Endothelial cell of umbilical vein (primary cell): ENCODE measurements at regions not wholly inside any gene's neighbourhood (a gene's known extent, or its start where the extent isn't known, plus 50 kb on each side); places are given as distances from the start of the nearest gene placed in this dataset.

Experiments
- BruUV-seq: library from RNA; stranded (reverse); fragments of 400-500 nt; replicated peaks from 2 replicates; lab custom pipeline; 2021; lab: Mats Ljungman, UMichigan
- CTCF ChIA-PET: fragments of 300-600, 350-600 bp; sonication (Branson Sonifier 250); formaldehyde crosslinking; loops from one replicate; lab custom pipeline; 2021; ENCODE audit warnings: antibody characterized with exemption, inconsistent platforms; lab: Charles Lee
- POLR2A ChIA-PET: fragments of 300-600, 350-600 bp; sonication (Branson Sonifier 250); formaldehyde crosslinking; loops from one replicate; lab custom pipeline; 2021; ENCODE audit warnings: antibody characterized with exemption, inconsistent platforms; lab: Charles Lee
- DNase-seq: peaks from one replicate; pipeline ENCODE4 v3.0.0-alpha.2; 2011; ENCODE audit warnings: low read depth, low spot score
- FAIRE-seq: peaks from 2 replicates; lab custom pipeline; 2011; peaks lifted over from hg19 to GRCh38; lab: Jason Lieb, UNC
- H2AFZ ChIP-seq: 2 replicates; pipeline ENCODE4 v1.6.0; 2012; ENCODE audit warnings: low read depth, low read length, control low read depth, inconsistent platforms
- H3K27ac ChIP-seq: 2 replicates; pipeline ENCODE4 v1.5.1; 2011; ENCODE audit warnings: low read depth, mild to moderate bottlenecking, control low read depth, low read length, moderate library complexity; ENCODE audit not compliant: insufficient read depth
- H3K27me3 ChIP-seq, 2 experiments: 2 replicates each; pipeline versions ENCODE4 v1.6.0 to v1.6.1; 2011; ENCODE audit warnings: low read length in 2 of 2, mixed read lengths in 1 of 2; ENCODE audit not compliant: control insufficient read depth in 2 of 2, insufficient read depth in 2 of 2
- H3K36me3 ChIP-seq, 2 experiments: 2 replicates in 1 of 2; 3 replicates in 1 of 2; pipeline ENCODE4 v1.5.1; 2011; ENCODE audit warnings: low read length in 2 of 2, mild to moderate bottlenecking in 1 of 2, moderate library complexity in 1 of 2; ENCODE audit not compliant: control insufficient read depth in 2 of 2, insufficient read depth in 2 of 2; ENCODE audit errors: extremely low read depth in 1 of 2
- H3K4me1 ChIP-seq: 3 replicates; pipeline ENCODE4 v1.5.1; 2011; ENCODE audit warnings: mild to moderate bottlenecking, low read length; ENCODE audit not compliant: control insufficient read depth, insufficient read depth; ENCODE audit errors: extremely low read depth
- H3K4me2 ChIP-seq: 2 replicates; pipeline ENCODE4 v1.6.1; 2011; ENCODE audit warnings: low read length, control low read depth, mixed read lengths; ENCODE audit not compliant: insufficient read depth
- H3K4me3 ChIP-seq, 3 experiments: fragments of 200-600 bp in 1 of 3; sonication (generic), shearing (Covaris generic) in 1 of 3; replicated peaks in 1 of 3; 2 replicates each; pipeline ENCODE4 v1.5.1; 2011 to 2016; ENCODE audit warnings: control low read depth in 3 of 3, low read length in 3 of 3, mild to moderate bottlenecking in 2 of 3, inconsistent platforms in 1 of 3, low read depth in 1 of 3, moderate library complexity in 1 of 3; ENCODE audit not compliant: insufficient read depth in 1 of 3
- H3K79me2 ChIP-seq: 2 replicates; pipeline ENCODE4 v1.6.0; 2012; ENCODE audit warnings: low read length, inconsistent platforms; ENCODE audit not compliant: control insufficient read depth, insufficient read depth
- H3K9ac ChIP-seq: replicated peaks from 2 replicates; pipeline ENCODE3; 2011; ENCODE audit warnings: low read length, control low read depth; ENCODE audit not compliant: insufficient read depth; ENCODE audit errors: extremely low read depth
- H3K9me1 ChIP-seq: replicated peaks from 3 replicates; pipeline ENCODE4 v1.6.0; 2011; ENCODE audit warnings: mild to moderate bottlenecking, low read length; ENCODE audit not compliant: control insufficient read depth, insufficient read depth; ENCODE audit errors: extremely low read depth
- H3K9me3 ChIP-seq: replicated peaks from 2 replicates; pipeline ENCODE4 v1.5.1; 2012; ENCODE audit warnings: low read length, inconsistent platforms; ENCODE audit not compliant: control insufficient read depth, insufficient read depth
- H4K20me1 ChIP-seq: replicated peaks from 2 replicates; pipeline ENCODE3; 2011; ENCODE audit warnings: mild to moderate bottlenecking, low read length; ENCODE audit not compliant: control insufficient read depth, insufficient read depth; ENCODE audit errors: extremely low read depth
- CTCF ChIP-seq, 2 donors: IDR thresholded peaks; 1 replicate in 1 of 2; 2 replicates in 1 of 2; pipeline ENCODE4 v1.5.1; 2011; ENCODE audit warnings: low read length in 2 of 2, mild to moderate bottlenecking in 2 of 2, moderate library complexity in 2 of 2, control low read depth in 1 of 2, inconsistent platforms in 1 of 2, low read depth in 1 of 2; ENCODE audit not compliant: insufficient read depth in 1 of 2; ENCODE audit errors: extremely low read depth in 1 of 2
- EZH2 ChIP-seq: IDR thresholded peaks from 2 replicates; pipeline ENCODE4 v1.6.1; 2012; ENCODE audit warnings: borderline replicate concordance, low read depth, mild to moderate bottlenecking, moderate library complexity, low read length, inconsistent platforms; ENCODE audit not compliant: severe bottlenecking
- FOS ChIP-seq: IDR thresholded peaks from 2 replicates; pipeline ENCODE4 v1.6.1; 2011; ENCODE audit warnings: mild to moderate bottlenecking, low read length, moderate library complexity, borderline replicate concordance; ENCODE audit not compliant: insufficient read depth
- GATA2 ChIP-seq: IDR thresholded peaks from 2 replicates; pipeline ENCODE4 v1.7.0; 2011; ENCODE audit warnings: low read depth, mild to moderate bottlenecking, moderate library complexity, mixed read lengths, low read length; ENCODE audit not compliant: insufficient read length, insufficient read depth
- JUN ChIP-seq: IDR thresholded peaks from 2 replicates; pipeline ENCODE4 v1.6.1; 2011; ENCODE audit warnings: borderline replicate concordance, low read depth; ENCODE audit not compliant: insufficient read length, insufficient read depth
- MAX ChIP-seq: IDR thresholded peaks from 2 replicates; pipeline ENCODE4 v1.6.1; 2011; ENCODE audit not compliant: insufficient read depth, insufficient read length
- MYC ChIP-seq: IDR thresholded peaks from one replicate; pipeline ENCODE4 v1.6.1; 2011; ENCODE audit warnings: mild to moderate bottlenecking, low read depth, low read length
- POLR2A ChIP-seq: IDR thresholded peaks from 2 replicates; pipeline ENCODE4 v1.6.1; 2012; ENCODE audit warnings: low read depth, mild to moderate bottlenecking, control low read depth, low read length
- POLR2AphosphoS5 ChIP-seq: IDR thresholded peaks from 2 replicates; pipeline ENCODE4 v1.6.1; 2012; ENCODE audit warnings: low read depth, mild to moderate bottlenecking, control low read depth, low read length, moderate library complexity; ENCODE audit not compliant: insufficient read depth
- dilution Hi-C: fragments of 300-500 bp; cut with MboI; formaldehyde crosslinking; loops from one replicate; pipeline ENCODE4 v1.15.0; 2019; ENCODE audit warnings: low sequenced_read_pairs; ENCODE audit not compliant: extremely low pct_ligation_motif_present
- intact Hi-C: fragments of 100-400 bp; cut with micrococcal nuclease; formaldehyde crosslinking; loops from one replicate; pipeline ENCODE4 v1.10.0; 2022

- CTCF ChIA-PET = no interaction called here
- H3K9me3 ChIP-seq = peaks cover 2% of the 10 kb centered on the region
- no peaks in the 10 kb centered on the region for H3K27me3 ChIP-seq
- TF ChIP-seq POLR2A (no peak), EZH2 (no peak), CTCF (IDR thresholded peaks at IDR 0.05; ENCODE audit: extremely low read depth in 1 of 2, insufficient read depth in 1 of 2, low read depth in 1 of 2, low read length in 2 of 2) (no peak), MAX (no peak), FOS (no peak), JUN (no peak), POLR2AphosphoS5 (no peak), MYC (no peak), GATA2 (no peak)
- H3K9me1 ChIP-seq = no peaks in the 10 kb centered on the region
- BruUV-seq = no TSS peak
- FAIRE-seq (no peak), DNase-seq (no peak)
- H3K79me2 ChIP-seq = no peaks in the 10 kb centered on the region
- intact Hi-C loops (no loop called here), dilution Hi-C loops (no loop called here)
- no peak overlapping the region for H3K9ac ChIP-seq
- no peaks in the 10 kb centered on the region for H4K20me1 ChIP-seq
- POLR2A ChIA-PET = no interaction called here
- H3K36me3 ChIP-seq = no peaks in the 10 kb centered on the region
- no peak overlapping the region for H2AFZ ChIP-seq
- no peak overlapping the region for H3K4me2 ChIP-seq
- no peak overlapping the region for H3K27ac ChIP-seq
- H3K4me1 ChIP-seq = no peaks in the 10 kb centered on the region
- no peak overlapping the region for H3K4me3 ChIP-seq
Measured at GRCh38 chr18:53664575-53664974, 559.9 kb downstream of the MBD2 start.
